Renal cortical epithelial cell (primary cell): ENCODE measurements at regions not wholly inside any gene's neighbourhood (a gene's known extent, or its start where the extent isn't known, plus 50 kb on each side); places are given as distances from the start of the nearest gene placed in this dataset.
"Not testable (repeated sequence)": the region's sequence is repeated elsewhere in the genome, so short reads cannot be mapped to it uniquely, and the experiment has no call there.

Experiments
- DNase-seq: peaks from one replicate; pipeline ENCODE4 v3.0.0-alpha.2; 2011; ENCODE audit warnings: low read depth

- DNase-seq: no peak
Observed at GRCh38 chr10:64115908-64116643, 594.9 kb downstream of the REEP3 start.

DNA sequence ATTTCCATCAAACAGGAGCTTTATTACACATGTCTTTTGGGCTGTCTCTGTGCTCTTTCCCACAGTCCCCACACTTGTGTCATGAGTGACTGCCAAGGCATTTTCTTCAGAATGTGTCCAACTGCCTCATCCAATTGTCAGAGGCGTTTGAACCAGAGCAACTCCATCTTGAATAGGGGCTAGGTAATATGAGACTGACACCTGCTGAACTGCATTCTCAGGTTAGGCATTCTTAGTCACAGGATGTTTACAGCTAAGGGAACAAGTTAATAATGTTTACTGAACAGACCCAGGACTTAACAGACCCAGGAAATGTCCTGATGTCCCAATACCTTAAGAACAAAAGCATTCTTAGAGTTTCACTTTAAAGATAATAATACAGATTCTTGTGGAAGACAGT, 595.5 kb downstream of the REEP3 start:
- peak; percentile 74 for DNase-seq

GRCh38 chr10:64118736-64119135, 597.5 kb downstream of the REEP3 start:
- DNase-seq: no peak

DNA sequence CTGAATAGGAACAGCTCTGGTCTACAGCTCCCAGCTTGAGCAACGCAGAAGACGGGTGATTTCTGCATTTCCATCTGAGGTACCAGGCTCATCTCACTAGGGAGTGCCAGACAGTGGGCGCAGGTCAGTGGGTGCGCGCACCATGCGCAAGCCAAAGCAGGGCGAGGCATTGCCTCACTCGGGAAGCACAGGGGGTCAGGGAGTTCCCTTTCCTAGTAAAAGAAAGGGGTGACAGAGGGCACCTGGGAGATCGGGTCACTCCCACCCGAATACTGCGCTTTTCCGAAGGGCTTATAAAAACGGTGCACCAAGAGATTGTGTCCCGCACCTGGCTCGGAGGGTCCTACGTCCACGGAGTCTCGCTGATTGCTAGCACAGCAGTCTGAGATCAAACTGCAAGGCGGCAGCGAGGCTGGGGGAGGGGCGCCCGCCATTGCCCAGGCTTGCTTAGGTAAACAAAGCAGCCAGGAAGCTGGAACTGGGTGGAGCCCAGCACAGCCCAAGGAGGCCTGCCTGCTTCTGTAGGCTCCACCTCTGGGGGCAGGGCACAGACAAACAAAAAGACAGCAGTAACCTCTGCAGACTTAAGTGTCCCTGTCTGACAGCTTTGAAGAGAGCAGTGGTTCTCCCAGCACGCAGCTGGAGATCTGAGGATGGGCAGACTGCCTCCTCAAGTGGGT, 599.2 kb downstream of the REEP3 start:
- DNase-seq: not testable (repeated sequence)

- DNase-seq: no peak
Observed at GRCh38 chr10:64130152-64130551, 609.0 kb downstream of the REEP3 start.

GRCh38 chr10:64134676-64135075, 613.5 kb downstream of the REEP3 start:
- no peak for DNase-seq

- DNase-seq: no peak
Observed at GRCh38 chr10:64142395-64142794, 621.2 kb downstream of the REEP3 start.

DNA sequence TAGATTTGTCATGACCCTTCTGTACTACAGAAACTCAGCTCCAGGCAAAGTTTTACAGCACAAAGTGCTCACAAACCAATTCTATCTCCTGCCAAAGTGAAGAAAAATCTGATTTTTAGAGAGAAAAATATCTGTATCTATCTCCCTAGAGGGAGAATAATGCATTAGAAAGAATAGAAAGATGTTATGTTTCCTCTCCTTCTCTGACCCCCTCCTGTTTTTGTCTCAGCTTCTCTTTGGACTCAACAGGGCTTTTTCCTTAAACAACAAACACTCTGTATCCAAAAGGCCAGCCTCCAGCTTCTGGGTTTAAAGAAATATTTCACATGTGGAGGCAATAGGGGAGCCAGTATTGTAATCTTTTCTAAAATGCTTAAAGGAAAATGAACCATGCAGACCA, 627.4 kb downstream of the REEP3 start:
- DNase-seq: no peak

GRCh38 chr10:64156166-64156565, 635.0 kb downstream of the REEP3 start:
- no peak for DNase-seq

GRCh38 chr10:64158551-64158950, 637.4 kb downstream of the REEP3 start:
- DNase-seq: no peak

GRCh38 chr10:64159910-64160872, 639.0 kb downstream of the REEP3 start:
- DNase-seq: no peak

GRCh38 chr10:64170791-64171190, 649.6 kb downstream of the REEP3 start:
- DNase-seq: no peak

DNA sequence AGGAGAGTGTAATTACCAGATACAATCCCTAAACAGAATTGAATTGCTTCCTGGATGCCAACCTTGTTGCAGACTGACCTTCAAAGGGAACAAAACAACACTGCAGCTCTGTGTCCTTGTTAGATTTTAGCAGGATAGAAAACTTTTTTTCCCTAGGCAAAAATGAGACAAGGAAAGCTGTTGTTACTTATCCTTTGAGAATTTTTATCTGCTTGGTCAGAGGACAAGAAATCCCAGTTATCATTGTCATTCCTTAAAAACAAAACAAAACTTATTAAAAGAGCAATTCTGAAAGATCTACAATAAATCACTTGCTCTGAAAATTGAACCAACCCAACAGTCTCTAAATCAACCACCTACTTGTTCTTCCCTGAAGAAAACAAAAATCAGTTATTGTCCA, 652.6 kb downstream of the REEP3 start:
- DNase-seq: no peak

GRCh38 chr10:64174666-64175255, 653.6 kb downstream of the REEP3 start:
- DNase-seq: no peak

DNA sequence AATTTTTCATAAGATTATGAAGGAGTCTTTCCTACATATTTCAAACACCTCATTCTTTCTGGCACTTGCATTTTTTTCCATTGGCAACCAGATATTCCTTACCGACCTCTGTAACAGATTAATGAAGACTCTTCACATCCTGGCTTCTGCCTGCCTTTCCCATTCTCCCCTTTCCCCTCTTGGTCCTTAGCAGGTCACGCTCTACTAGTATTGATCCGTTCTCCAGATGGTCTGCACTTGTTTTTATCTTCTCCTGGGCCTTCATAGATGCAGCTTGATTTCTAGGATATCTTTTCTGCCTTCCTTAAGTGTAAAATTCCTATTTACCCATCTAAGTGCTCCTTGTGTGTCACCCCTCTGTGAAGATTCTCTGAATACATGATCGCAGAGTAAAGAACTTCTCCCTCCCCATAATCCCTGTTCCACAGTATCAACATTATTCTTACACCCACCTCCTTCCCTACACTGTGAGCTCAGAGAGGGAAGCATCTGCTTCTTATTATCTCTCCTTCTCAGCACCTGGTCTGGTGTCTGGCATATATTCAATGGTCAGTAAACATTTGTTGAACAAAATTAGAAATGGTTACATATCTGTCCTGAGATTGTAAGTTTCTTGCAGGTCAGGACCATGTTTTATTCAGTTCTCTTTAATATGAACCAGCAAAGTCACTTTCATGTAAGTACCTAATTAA, 654.2 kb downstream of the REEP3 start:
- DNase-seq: no peak

DNA sequence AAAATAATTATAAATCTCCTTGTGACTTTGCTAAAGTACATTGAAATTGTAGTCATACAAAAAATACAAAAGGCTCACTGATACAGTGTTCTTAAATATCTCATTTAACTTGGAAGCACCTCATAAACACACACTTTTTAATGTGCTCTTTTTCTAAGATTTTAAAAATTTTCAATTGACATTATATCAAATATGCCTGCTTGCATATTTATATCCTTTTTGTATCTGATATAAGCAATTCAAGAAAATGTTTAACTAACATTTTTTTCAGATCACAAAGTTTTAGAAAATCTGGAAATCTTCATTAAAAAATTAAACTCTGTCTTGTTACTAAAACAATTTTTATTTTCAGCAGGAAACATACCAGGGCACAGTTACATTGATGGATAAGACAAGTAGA, 661.5 kb downstream of the REEP3 start:
- no peak for DNase-seq

GRCh38 chr10:64191286-64191685, 670.1 kb downstream of the REEP3 start:
- peak; percentile 1 for DNase-seq

- DNase-seq: no peak
Observed at GRCh38 chr10:64196638-64197315, 675.6 kb downstream of the REEP3 start.

GRCh38 chr10:64201936-64202335, 680.7 kb downstream of the REEP3 start:
- no peak for DNase-seq

DNA sequence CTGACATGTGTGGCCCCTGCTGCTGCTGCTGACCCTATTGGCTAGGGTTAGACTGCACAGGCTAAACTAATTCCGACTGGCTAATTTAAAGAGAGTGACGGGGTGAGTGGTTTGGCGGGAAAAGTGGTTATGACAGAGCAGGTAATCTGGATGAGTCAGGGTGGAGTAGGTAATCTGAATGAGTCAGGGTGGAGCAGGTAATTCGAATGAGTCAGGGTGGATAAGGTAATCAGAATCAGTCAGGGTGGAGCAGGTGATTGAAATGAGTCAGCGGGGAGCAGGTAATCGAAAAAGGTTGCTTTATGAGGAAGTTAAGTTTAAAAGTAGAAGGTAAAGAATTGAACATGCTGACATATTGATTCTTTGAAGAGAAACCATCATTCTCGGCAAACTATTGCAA, 683.3 kb downstream of the REEP3 start:
- not testable (repeated sequence) for DNase-seq

DNA sequence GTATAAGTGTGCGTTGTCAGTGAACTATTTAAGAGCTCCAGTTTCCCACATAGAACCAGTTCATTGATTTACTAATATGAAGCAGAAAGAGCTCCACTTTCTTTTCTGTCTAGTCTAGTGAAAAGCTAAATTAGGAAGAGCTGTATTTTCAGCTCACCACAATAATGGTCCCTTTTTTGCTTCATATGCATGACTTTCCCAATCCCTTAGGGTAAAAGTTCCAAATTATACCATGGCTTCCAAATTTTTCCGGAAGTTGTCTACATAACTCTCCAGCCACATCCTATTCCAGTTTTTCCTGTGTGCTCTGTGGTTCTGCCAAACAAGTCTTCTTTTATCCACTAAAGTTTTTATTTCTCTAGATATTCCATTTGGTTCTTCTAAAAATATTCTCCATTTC, 685.2 kb downstream of the REEP3 start:
- no peak for DNase-seq
